Common myeloid progenitor, CD34-positive (primary cell): ENCODE measurements at regions not wholly inside any gene's neighbourhood (a gene's known extent, or its start where the extent isn't known, plus 50 kb on each side); places are given as distances from the start of the nearest gene placed in this dataset.

Experiments
- CTCF ChIA-PET: fragments of 350-600 bp; sonication (Branson Sonifier 250); formaldehyde crosslinking; loops from one replicate; lab custom pipeline; 2021; ENCODE audit warnings: antibody characterized with exemption; lab: Charles Lee
- POLR2A ChIA-PET: fragments of 350-600 bp; sonication (Branson Sonifier 250); formaldehyde crosslinking; loops from one replicate; lab custom pipeline; 2021; ENCODE audit warnings: antibody characterized with exemption; lab: Charles Lee
- DNase-seq, 3 donors: peaks; one replicate each; pipeline versions ENCODE4 v3.0.0 to v3.0.0-alpha.2; 2013
- H3K27ac ChIP-seq, 2 experiments: 1 replicate in 1 of 2; 2 replicates in 1 of 2; pipeline ENCODE4 v1.7.0; 2013; ENCODE audit warnings: inconsistent platforms in 2 of 2, low read length in 2 of 2, mild to moderate bottlenecking in 2 of 2, low read depth in 1 of 2, moderate library complexity in 1 of 2; ENCODE audit not compliant: severe bottlenecking in 2 of 2, insufficient read depth in 1 of 2, poor library complexity in 1 of 2
- H3K27me3 ChIP-seq, 5 experiments: replicated peaks in 2 of 5; 1 replicate in 3 of 5; 2 replicates in 2 of 5; pipeline versions ENCODE4 v1.6.1 to v1.7.0; 2013; ENCODE audit warnings: low read length in 4 of 5, mild to moderate bottlenecking in 2 of 5, moderate library complexity in 2 of 5, inconsistent platforms in 1 of 5; ENCODE audit not compliant: insufficient read depth in 5 of 5, control insufficient read depth in 4 of 5
- H3K36me3 ChIP-seq, 4 experiments: 1 replicate in 2 of 4; 2 replicates in 2 of 4; pipeline versions ENCODE4 v1.6.1 to v1.7.0; 2013; ENCODE audit warnings: low read length in 3 of 4, control low read depth in 1 of 4, mild to moderate bottlenecking in 1 of 4; ENCODE audit not compliant: control insufficient read depth in 4 of 4, insufficient read depth in 4 of 4
- H3K4me1 ChIP-seq, 4 experiments: 1 replicate in 3 of 4; 2 replicates in 1 of 4; pipeline versions ENCODE4 v1.6.1 to v1.7.1; 2013; ENCODE audit warnings: low read length in 3 of 4, mild to moderate bottlenecking in 3 of 4, control low read depth in 1 of 4, inconsistent platforms in 1 of 4, moderate library complexity in 1 of 4; ENCODE audit not compliant: control insufficient read depth in 4 of 4, insufficient read depth in 4 of 4; ENCODE audit errors: control extremely low read depth in 1 of 4
- H3K4me3 ChIP-seq, 7 experiments: 1 replicate in 4 of 7; 2 replicates in 3 of 7; pipeline versions ENCODE4 v1.5.1 to v1.7.0; 2013; ENCODE audit warnings: mild to moderate bottlenecking in 7 of 7, low read length in 6 of 7, moderate library complexity in 6 of 7, inconsistent platforms in 2 of 7, low read depth in 2 of 7, control low read depth in 1 of 7; ENCODE audit not compliant: insufficient read depth in 4 of 7, control insufficient read depth in 1 of 7; ENCODE audit errors: extremely low read depth in 1 of 7
- H3K9me3 ChIP-seq, 5 experiments: 1 replicate in 4 of 5; 2 replicates in 1 of 5; pipeline versions ENCODE4 v1.6.1 to v1.7.1; 2013; ENCODE audit warnings: low read length in 4 of 5, mild to moderate bottlenecking in 2 of 5, inconsistent platforms in 1 of 5, low read depth in 1 of 5, moderate library complexity in 1 of 5; ENCODE audit not compliant: control insufficient read depth in 4 of 5, insufficient read depth in 2 of 5; ENCODE audit errors: control extremely low read depth in 1 of 5
- WGBS: methylation state at CpG from one replicate; pipeline ENCODE4 v1.1.5; 2013; ENCODE audit not compliant: insufficient coverage; 5-methylcytosine and 5-hydroxymethylcytosine counted together

DNA sequence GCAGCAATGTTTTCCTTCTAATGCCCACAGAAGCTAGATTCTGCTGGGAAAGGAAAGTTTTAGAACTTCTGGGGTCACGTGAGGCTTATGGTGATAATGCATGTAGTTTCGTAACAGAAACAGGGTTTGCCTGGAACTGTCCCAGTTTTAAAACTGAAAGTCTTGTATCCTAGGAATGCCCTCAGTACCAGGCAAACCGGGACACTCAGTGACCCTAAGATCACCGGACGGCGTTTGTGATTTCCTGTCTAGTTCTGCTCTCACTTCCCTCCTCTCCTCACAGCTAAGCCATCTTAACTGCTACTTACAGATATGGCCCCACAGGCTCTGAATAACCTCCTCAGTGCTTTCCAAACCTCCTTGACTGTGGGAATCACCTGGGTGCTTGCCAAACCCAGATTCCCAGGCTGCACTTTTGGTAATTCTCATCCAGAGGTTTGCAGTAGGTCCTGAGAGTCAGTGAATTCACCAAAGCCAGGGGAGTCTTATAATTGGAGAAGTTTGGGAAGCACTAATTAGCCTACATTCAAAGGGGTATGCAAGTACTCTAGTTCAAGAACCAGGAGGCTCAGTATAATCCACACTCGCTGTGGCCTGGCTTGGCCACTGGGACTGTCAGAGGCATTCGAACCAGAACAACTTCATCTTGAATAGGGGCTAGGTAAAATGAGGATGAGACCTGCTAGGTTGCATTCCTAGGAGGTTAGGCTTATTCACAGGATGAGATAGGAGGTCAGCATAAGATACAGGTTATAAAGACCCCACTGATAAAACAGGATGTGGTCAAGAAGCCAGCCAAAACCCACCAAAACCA, 231.6 kb upstream of the MYLIP start:
- POLR2A ChIA-PET = interaction anchor here (0.5 kb wide), 1 partner anchor 250 kb away, joined by 6 read pairs; no protein-coding TSS in a partner anchor
- WGBS = 40% methylated on average over 8 of the region's 8 CpGs
- Histone ChIP-seq H3K36me3 (no peaks in the 10 kb centered on the region), H3K27ac (peak overlapping the region in 1 of 2 experiments; percentile 3), H3K4me3 (peak overlapping the region in 3 of 7 experiments; percentile 7 to 59 (median 43)), H3K9me3 (peaks cover 0 to 2% (median 0%) of the 10 kb centered on the region in 5 experiments), H3K27me3 (no peaks in the 10 kb centered on the region), H3K4me1 (peaks cover 0 to 19% (median 11%) of the 10 kb centered on the region in 4 experiments)
- DNase-seq = no peak
- CTCF ChIA-PET = interaction anchor here (1.0 to 1.5 kb wide), 3 partner anchors 10 to 21 kb away, joined by 3 to 4 read pairs (median 3); no protein-coding TSS in a partner anchor

- Histone ChIP-seq H3K27ac (peak overlapping the region in 1 of 2 experiments; percentile 60), H3K4me1 (peaks cover 0 to 15% (median 11%) of the 10 kb centered on the region in 4 experiments), H3K27me3 (no peaks in the 10 kb centered on the region), H3K9me3 (peaks cover 0 to 4% (median 0%) of the 10 kb centered on the region in 5 experiments), H3K4me3 (no peak overlapping the region), H3K36me3 (no peaks in the 10 kb centered on the region)
- 100% methylated on average over 1 of the region's 4 CpGs for WGBS
- POLR2A ChIA-PET = no interaction called here
- CTCF ChIA-PET = interaction anchor here (1.0 to 1.7 kb wide), 5 partner anchors 7 to 155 kb away, joined by 3 to 6 read pairs (median 3); no protein-coding TSS in a partner anchor
- DNase-seq = no peak
These were observed 232.3 kb upstream of the DTNBP1 start for GRCh38 chr6:15894973-15895725.

DNA sequence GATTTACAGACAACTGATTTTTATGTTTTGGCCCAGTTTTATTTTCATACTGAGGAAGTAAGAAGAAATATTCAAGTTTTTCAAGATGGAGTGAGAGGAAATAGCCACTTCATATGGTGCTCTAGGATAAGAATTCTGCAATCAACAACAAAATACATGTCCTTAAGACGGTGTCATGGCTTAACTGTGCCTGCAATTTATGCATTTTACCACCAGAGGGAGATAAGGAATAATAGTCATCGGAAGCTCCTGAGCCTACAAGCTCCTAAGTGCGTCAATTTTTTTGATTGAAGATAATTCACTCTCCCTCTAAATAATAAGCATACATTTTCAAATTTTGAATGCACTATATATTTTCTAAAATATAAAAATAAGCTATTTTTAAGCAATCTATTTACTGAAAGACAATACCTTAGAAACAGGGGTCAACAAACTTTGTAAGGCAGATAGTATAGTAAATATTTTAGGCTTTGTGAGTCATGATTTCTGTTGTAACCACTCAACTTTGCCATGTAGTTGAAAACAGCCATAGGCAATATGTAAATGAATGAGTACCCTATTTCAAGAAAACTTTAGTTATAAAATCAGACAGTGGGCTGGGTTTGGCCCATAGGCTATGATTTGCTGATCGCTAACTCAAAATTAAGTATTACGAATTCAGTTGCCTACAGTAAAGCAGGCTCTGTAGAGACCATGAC, 230.9 kb upstream of the DTNBP1 start:
- H3K9me3 ChIP-seq = peaks cover 0 to 4% (median 0%) of the 10 kb centered on the region in 5 experiments
- H3K27me3 ChIP-seq = no peaks in the 10 kb centered on the region
- no peak overlapping the region for H3K27ac ChIP-seq
- H3K36me3 ChIP-seq = no peaks in the 10 kb centered on the region
- WGBS = 86% methylated on average over 1 of the region's 5 CpGs
- CTCF ChIA-PET = interaction anchor here (0.8 to 1.7 kb wide), 3 partner anchors 9 to 14 kb away, joined by 3 to 6 read pairs (median 5); no protein-coding TSS in a partner anchor
- POLR2A ChIA-PET = no interaction called here
- peak in 2 of 3 donors; percentile 41 to 43 for DNase-seq
- no peak overlapping the region for H3K4me3 ChIP-seq
- H3K4me1 ChIP-seq = peaks cover 0 to 15% (median 11%) of the 10 kb centered on the region in 4 experiments

- CTCF ChIA-PET = interaction anchor here (1.6 kb wide), 1 partner anchor 20 kb away, joined by 4 read pairs; no protein-coding TSS in a partner anchor
- Histone ChIP-seq H3K27me3 (no peaks in the 10 kb centered on the region), H3K4me1 (peaks cover 4 to 19% (median 13%) of the 10 kb centered on the region in 4 experiments), H3K9me3 (peaks cover 0 to 4% (median 0%) of the 10 kb centered on the region in 5 experiments), H3K4me3 (no peak overlapping the region), H3K27ac (no peak overlapping the region), H3K36me3 (no peaks in the 10 kb centered on the region)
- POLR2A ChIA-PET = no interaction called here
- 100% methylated on average over 1 of the region's 1 CpG for WGBS
- no peak for DNase-seq
These were observed 229.5 kb upstream of the DTNBP1 start for GRCh38 chr6:15892369-15892768.

DNA sequence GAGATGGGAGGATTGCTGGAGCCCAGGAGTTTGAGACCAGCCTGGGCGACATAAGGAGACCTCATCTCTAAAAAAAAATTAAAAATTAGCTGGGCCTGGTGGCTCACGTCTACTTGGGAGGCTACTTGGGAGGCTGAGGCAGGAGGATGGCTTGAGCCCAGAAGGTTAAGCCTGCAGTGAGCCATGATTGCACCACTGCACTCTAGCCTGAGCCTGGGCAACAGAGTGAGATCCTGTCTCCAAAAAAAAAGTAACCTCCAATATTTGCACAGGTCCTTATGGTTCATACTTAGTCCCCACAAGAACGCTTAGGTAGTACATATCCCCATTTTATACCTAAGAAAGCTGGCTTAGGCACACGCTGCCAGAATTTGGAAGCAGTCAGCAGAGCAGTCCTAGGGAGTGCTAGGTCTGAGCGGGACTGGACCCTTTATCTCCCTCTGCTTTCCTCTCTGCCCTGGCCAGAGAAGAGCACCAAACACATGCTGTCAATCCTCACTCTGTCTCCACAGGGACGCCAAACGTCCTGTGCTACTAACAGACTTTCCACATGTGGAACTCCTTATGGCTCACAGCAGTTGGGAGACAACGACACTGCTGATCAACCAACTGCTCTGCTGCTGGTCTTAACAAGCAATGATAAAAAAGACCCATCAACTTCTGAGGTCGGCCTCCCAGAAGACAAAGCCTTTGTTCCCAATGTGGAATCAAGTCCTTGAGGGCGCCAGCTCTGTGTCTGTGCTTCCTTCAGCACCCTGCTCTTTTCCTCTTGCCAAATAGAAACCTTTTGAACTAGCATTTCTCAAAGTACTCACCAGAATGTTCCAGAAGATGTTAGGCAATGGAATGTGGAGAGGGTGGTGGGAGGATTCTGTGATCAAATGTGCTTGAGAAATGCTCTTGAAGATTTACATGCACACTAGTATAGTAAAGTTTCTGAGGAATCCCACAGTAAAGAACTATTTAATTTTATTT, 226.3 kb upstream of the DTNBP1 start:
- Histone ChIP-seq H3K4me3 (no peak overlapping the region), H3K27me3 (no peaks in the 10 kb centered on the region), H3K9me3 (peaks cover 0 to 4% (median 1%) of the 10 kb centered on the region in 5 experiments), H3K36me3 (no peaks in the 10 kb centered on the region), H3K4me1 (peaks cover 4 to 16% (median 10%) of the 10 kb centered on the region in 4 experiments), H3K27ac (no peak overlapping the region)
- POLR2A ChIA-PET = no interaction called here
- no peak for DNase-seq
- CTCF ChIA-PET = no interaction called here
- WGBS = 99% methylated on average over 8 of the region's 10 CpGs
